ENCODE measurements at regions not wholly inside any gene's neighbourhood (a gene's known extent, or its start where the extent isn't known, plus 50 kb on each side); places are given as distances from the start of the nearest gene placed in this dataset.
A peak's percentile ranks its signal among the peaks of the same experiment; 100 is the strongest.

GRCh38 chr1:219665089-219665488, 52.2 kb upstream of the ZC3H11B start:
- no peak for DNase-seq

- peak; percentile 14 for DNase-seq
Measured at GRCh38 chr1:219664310-219665029, 51.6 kb upstream of the ZC3H11B start.

Data from DMS53 (cell line).